ENCODE measurements at regions not wholly inside any gene's neighbourhood (a gene's known extent, or its start where the extent isn't known, plus 50 kb on each side); places are given as distances from the start of the nearest gene placed in this dataset.
"Not testable (repeated sequence)": the region's sequence is repeated elsewhere in the genome, so short reads cannot be mapped to it uniquely, and the experiment has no call there.

- no peak for DNase-seq
- Histone ChIP-seq H3K27me3 (ENCODE audit: control insufficient read depth in 1 of 2, insufficient read depth in 2 of 2, low read length in 2 of 2) (no peaks in the 10 kb centered on the region), H3K4me3 (ENCODE audit: low read length) (no peak overlapping the region), H3K27ac (ENCODE audit: low read depth in 1 of 2, low read length in 2 of 2) (no peak overlapping the region), H3K4me1 (ENCODE audit: insufficient read depth, low read length) (no peaks in the 10 kb centered on the region), H3K36me3 (ENCODE audit: insufficient read depth, low read length) (no peaks in the 10 kb centered on the region), H3K9me3 (ENCODE audit: control insufficient read depth in 1 of 2, insufficient read depth in 1 of 2, low read length in 2 of 2) (peaks cover 0 to 7% of the 10 kb centered on the region in 2 experiments)
- CTCF ChIA-PET: no interaction called here
- Mint-ChIP-seq H3K4me3 (no peak overlapping the region), H3K27me3 (no peaks in the 10 kb centered on the region), H3K9me3 (peaks cover 5% of the 10 kb centered on the region), H3K27ac (no peak overlapping the region), H3K4me1 (ENCODE audit: low read depth) (no peaks in the 10 kb centered on the region), H3K36me3 (ENCODE audit: low read depth) (no peaks in the 10 kb centered on the region)
- POLR2A ChIA-PET: no interaction called here
- TF ChIP-seq CTCF (IDR thresholded peaks at IDR 0.05): no peak
- no peak for ATAC-seq (ENCODE audit: poor library complexity)
- intact Hi-C loops (cut with DNase I, micrococcal nuclease): no loop called here
Observed at GRCh38 chr18:1784113-1784512, 787.2 kb downstream of the METTL4 start.

GRCh38 chr18:1785980-1786379 lies 785.3 kb downstream of the METTL4 start:
- H3K4me3 Mint-ChIP-seq; H3K27me3 ChIP-seq (ENCODE audit: control insufficient read depth in 1 of 2, insufficient read depth in 2 of 2, low read length in 2 of 2); CTCF ChIA-PET; H3K9me3 Mint-ChIP-seq; H3K4me3 ChIP-seq (ENCODE audit: low read length); H3K27ac Mint-ChIP-seq; H3K27me3 Mint-ChIP-seq; POLR2A ChIA-PET; H3K4me1 ChIP-seq (ENCODE audit: insufficient read depth, low read length); DNase-seq; H3K36me3 Mint-ChIP-seq (ENCODE audit: low read depth); H3K27ac ChIP-seq (ENCODE audit: low read depth in 1 of 2, low read length in 2 of 2); H3K36me3 ChIP-seq (ENCODE audit: insufficient read depth, low read length); H3K4me1 Mint-ChIP-seq (ENCODE audit: low read depth); ATAC-seq (ENCODE audit: poor library complexity); intact Hi-C loops (cut with DNase I, micrococcal nuclease); H3K9me3 ChIP-seq (ENCODE audit: control insufficient read depth in 1 of 2, insufficient read depth in 1 of 2, low read length in 2 of 2): not testable (repeated sequence)

GRCh38 chr18:1796636-1797035 lies 774.7 kb downstream of the METTL4 start:
- Histone ChIP-seq H3K27me3 (ENCODE audit: control insufficient read depth in 1 of 2, insufficient read depth in 2 of 2, low read length in 2 of 2) (no peaks in the 10 kb centered on the region), H3K9me3 (ENCODE audit: control insufficient read depth in 1 of 2, insufficient read depth in 1 of 2, low read length in 2 of 2) (peaks cover 0 to 8% of the 10 kb centered on the region in 2 experiments), H3K27ac (ENCODE audit: low read depth in 1 of 2, low read length in 2 of 2) (no peak overlapping the region), H3K4me1 (ENCODE audit: insufficient read depth, low read length) (no peaks in the 10 kb centered on the region), H3K4me3 (ENCODE audit: low read length) (no peak overlapping the region), H3K36me3 (ENCODE audit: insufficient read depth, low read length) (no peaks in the 10 kb centered on the region)
- ChIA-PET CTCF (interaction anchor here (0.8 kb wide), 1 partner anchor 30 kb away, joined by 3 read pairs; no protein-coding TSS in a partner anchor), POLR2A (no interaction called here)
- DNase-seq (no peak), ATAC-seq (ENCODE audit: poor library complexity) (no peak)
- Mint-ChIP-seq H3K27ac (no peak overlapping the region), H3K36me3 (ENCODE audit: low read depth) (no peaks in the 10 kb centered on the region), H3K9me3 (peaks cover 2% of the 10 kb centered on the region), H3K27me3 (no peaks in the 10 kb centered on the region), H3K4me3 (no peak overlapping the region), H3K4me1 (ENCODE audit: low read depth) (no peaks in the 10 kb centered on the region)
- intact Hi-C loops (cut with DNase I, micrococcal nuclease): no loop called here
- TF ChIP-seq CTCF (IDR thresholded peaks at IDR 0.05): no peak

DNA sequence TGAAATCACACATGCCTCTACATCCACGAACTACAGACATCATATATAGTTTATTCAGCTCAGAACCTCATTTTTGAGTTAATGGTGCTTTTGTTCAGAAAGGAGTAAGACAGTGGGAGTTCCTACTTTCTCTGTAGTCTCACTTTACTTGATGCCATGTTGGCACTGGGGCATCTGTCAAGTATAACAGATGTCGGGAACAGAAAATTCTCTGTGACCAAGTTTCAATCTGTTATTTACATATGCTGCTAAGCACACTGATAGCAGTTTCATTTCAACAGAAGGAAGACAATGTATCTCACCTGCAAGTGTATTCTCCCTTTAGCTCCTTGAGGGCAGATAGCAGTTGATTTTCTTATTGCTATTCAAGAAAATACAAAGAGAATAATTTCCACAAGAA lies 774.1 kb downstream of the METTL4 start:
- intact Hi-C loops (cut with DNase I, micrococcal nuclease): no loop called here

More for the DNA sequence above, 774.1 kb downstream of the METTL4 start:
- ChIA-PET CTCF (no interaction called here), POLR2A (no interaction called here)
- Histone ChIP-seq H3K27ac (ENCODE audit: low read depth in 1 of 2, low read length in 2 of 2) (no peak overlapping the region), H3K4me1 (ENCODE audit: insufficient read depth, low read length) (no peaks in the 10 kb centered on the region), H3K27me3 (ENCODE audit: control insufficient read depth in 1 of 2, insufficient read depth in 2 of 2, low read length in 2 of 2) (no peaks in the 10 kb centered on the region), H3K9me3 (ENCODE audit: control insufficient read depth in 1 of 2, insufficient read depth in 1 of 2, low read length in 2 of 2) (peaks cover 0 to 8% of the 10 kb centered on the region in 2 experiments), H3K4me3 (ENCODE audit: low read length) (no peak overlapping the region), H3K36me3 (ENCODE audit: insufficient read depth, low read length) (no peaks in the 10 kb centered on the region)
- Mint-ChIP-seq H3K27ac (no peak overlapping the region), H3K36me3 (ENCODE audit: low read depth) (no peaks in the 10 kb centered on the region), H3K9me3 (peaks cover 2% of the 10 kb centered on the region), H3K4me3 (no peak overlapping the region), H3K27me3 (no peaks in the 10 kb centered on the region), H3K4me1 (ENCODE audit: low read depth) (no peaks in the 10 kb centered on the region)
- TF ChIP-seq CTCF (IDR thresholded peaks at IDR 0.05): no peak
- no peak for ATAC-seq (ENCODE audit: poor library complexity)
- no peak for DNase-seq
